Neural cell (in vitro differentiated cells): ENCODE measurements at regions not wholly inside any gene's neighbourhood (a gene's known extent, or its start where the extent isn't known, plus 50 kb on each side); places are given as distances from the start of the nearest gene placed in this dataset.

Source experiments
- H2AFZ ChIP-seq: fragments of 200-600, 300-800 bp; sonication (generic), shearing (Covaris generic); 2 replicates; pipeline ENCODE4 v1.6.0; 2014; ENCODE audit warnings: low read depth, mild to moderate bottlenecking, antibody characterized with exemption, low read length, moderate library complexity
- H3F3A ChIP-seq: fragments of 200-600 bp; shearing (Covaris generic); 2 replicates; pipeline ENCODE4 v1.6.1; 2016; ENCODE audit warnings: mild to moderate bottlenecking, moderate library complexity, mixed read lengths, antibody characterized with exemption, low read length; ENCODE audit not compliant: insufficient read depth, poor library complexity, severe bottlenecking
- H3K27ac ChIP-seq: fragments of 200-600, 300-800 bp; sonication (generic), shearing (Covaris generic); 2 replicates; pipeline ENCODE4 v1.5.1; 2014; ENCODE audit warnings: mild to moderate bottlenecking, low read length, moderate library complexity
- H3K27me3 ChIP-seq: fragments of 300-800, 200-600 bp; sonication (generic), shearing (Covaris generic); 2 replicates; pipeline ENCODE4 v1.6.0; 2014; ENCODE audit warnings: mild to moderate bottlenecking, low read depth, low read length, moderate library complexity; ENCODE audit not compliant: insufficient read depth
- H3K36me3 ChIP-seq: fragments of 300-800, 200-600 bp; sonication (generic), shearing (Covaris generic); 2 replicates; pipeline ENCODE4 v1.5.1; 2014; ENCODE audit warnings: mild to moderate bottlenecking, antibody characterized with exemption, low read length, moderate library complexity; ENCODE audit not compliant: insufficient read depth
- H3K4me2 ChIP-seq: fragments of 300-800, 200-600 bp; sonication (generic), shearing (Covaris generic); 2 replicates; pipeline ENCODE4 v1.6.0; 2014; ENCODE audit warnings: mild to moderate bottlenecking, low read length
- H3K4me3 ChIP-seq: fragments of 300-800, 200-600 bp; sonication (generic), shearing (Covaris generic); 2 replicates; pipeline ENCODE4 v1.5.1; 2014; ENCODE audit warnings: mild to moderate bottlenecking, low read length, moderate library complexity
- H3K79me2 ChIP-seq: fragments of 200-600 bp; shearing (Covaris generic); replicated peaks from 2 replicates; pipeline ENCODE4 v1.6.0; 2014; ENCODE audit warnings: mild to moderate bottlenecking, low read length, moderate library complexity; ENCODE audit not compliant: insufficient read depth
- H3K9ac ChIP-seq: fragments of 300-800, 200-600 bp; sonication (generic), shearing (Covaris generic); 2 replicates; pipeline ENCODE4 v1.6.1; 2016; ENCODE audit warnings: mild to moderate bottlenecking, low read length, mixed read lengths
- H3K9me2 ChIP-seq: fragments of 200-600 bp; shearing (Covaris generic); 2 replicates; pipeline ENCODE4 v1.6.1; 2016; ENCODE audit warnings: mild to moderate bottlenecking, low read length, mixed read lengths; ENCODE audit not compliant: insufficient read depth
- H3K9me3 ChIP-seq: fragments of 200-600, 300-800 bp; sonication (generic), shearing (Covaris generic); 2 replicates; pipeline ENCODE4 v1.6.1; 2016; ENCODE audit warnings: mild to moderate bottlenecking, mixed run types, low read length, moderate library complexity, mixed read lengths
- H4K20me1 ChIP-seq: fragments of 200-600 bp; shearing (Covaris generic); 2 replicates; pipeline ENCODE4 v1.6.1; 2016; ENCODE audit warnings: mild to moderate bottlenecking, mixed run types; ENCODE audit not compliant: insufficient read depth
- CTCF ChIP-seq: fragments of 450-650 bp; IDR thresholded peaks from 2 replicates; pipeline ENCODE4 v1.5.1; 2014; ENCODE audit warnings: antibody characterized with exemption, mild to moderate bottlenecking, moderate library complexity; ENCODE audit not compliant: poor library complexity, severe bottlenecking
- EP300 ChIP-seq: fragments of 450-650 bp; conservative IDR thresholded peaks from 2 replicates; pipeline ENCODE4 v1.6.1; 2014; ENCODE audit warnings: antibody characterized with exemption, mild to moderate bottlenecking, moderate library complexity; ENCODE audit not compliant: poor library complexity, severe bottlenecking
- EZH2 ChIP-seq: fragments of 200-600, 300-800 bp; shearing (Covaris generic), sonication (generic); IDR thresholded peaks from 2 replicates; pipeline ENCODE4 v1.6.1; 2014; ENCODE audit warnings: antibody characterized with exemption, low read length, borderline replicate concordance, mild to moderate bottlenecking; ENCODE audit not compliant: insufficient read depth, poor library complexity, severe bottlenecking
- MXI1 ChIP-seq: fragments of 450-650 bp; conservative IDR thresholded peaks from 2 replicates; pipeline ENCODE4 v1.6.1; 2014; ENCODE audit warnings: antibody characterized with exemption, mild to moderate bottlenecking; ENCODE audit not compliant: poor library complexity, severe bottlenecking
- POLR2AphosphoS5 ChIP-seq: IDR thresholded peaks from 2 replicates; pipeline ENCODE4 v1.6.1; 2012
- RAD21 ChIP-seq: fragments of 450-650 bp; conservative IDR thresholded peaks from 2 replicates; pipeline ENCODE4 v1.6.1; 2014; ENCODE audit warnings: antibody characterized with exemption, mild to moderate bottlenecking, moderate library complexity
- REST ChIP-seq: IDR thresholded peaks from 2 replicates; pipeline ENCODE4 v1.6.1; 2012; ENCODE audit warnings: borderline replicate concordance
- SMC3 ChIP-seq: fragments of 450-650 bp; conservative IDR thresholded peaks from 2 replicates; pipeline ENCODE4 v1.6.1; 2014; ENCODE audit warnings: antibody characterized with exemption, mild to moderate bottlenecking, moderate library complexity; ENCODE audit not compliant: poor library complexity
- TAF1 ChIP-seq: IDR thresholded peaks from 2 replicates; pipeline ENCODE4 v1.6.1; 2012; ENCODE audit warnings: low read depth

- TF ChIP-seq RAD21 (no peak), CTCF (no peak), REST (no peak), TAF1 (no peak), EP300 (no peak), MXI1 (no peak), EZH2 (no peak), SMC3 (no peak), POLR2AphosphoS5 (no peak)
- H3K27ac ChIP-seq: no peak overlapping the region
- H4K20me1 ChIP-seq: no peaks in the 10 kb centered on the region
- no peak overlapping the region for H3K9ac ChIP-seq
- no peaks in the 10 kb centered on the region for H3K9me3 ChIP-seq
- no peaks in the 10 kb centered on the region for H3K36me3 ChIP-seq
- no peaks in the 10 kb centered on the region for H3K27me3 ChIP-seq
- no peak overlapping the region for H3K4me3 ChIP-seq
- no peak overlapping the region for H2AFZ ChIP-seq
- no peak overlapping the region for H3K4me2 ChIP-seq
- no peaks in the 10 kb centered on the region for H3K9me2 ChIP-seq
- H3K79me2 ChIP-seq: no peaks in the 10 kb centered on the region
- no peaks in the 10 kb centered on the region for H3F3A ChIP-seq
Observed at GRCh38 chr18:39302481-39302880, 1736.9 kb upstream of the CELF4 start.

- H3K27ac ChIP-seq: no peak overlapping the region
- H3K4me2 ChIP-seq: no peak overlapping the region
- H3K9me3 ChIP-seq: no peaks in the 10 kb centered on the region
- H3K9ac ChIP-seq: no peak overlapping the region
- H3K79me2 ChIP-seq: no peaks in the 10 kb centered on the region
- no peaks in the 10 kb centered on the region for H3K27me3 ChIP-seq
- TF ChIP-seq REST (no peak), MXI1 (no peak), EZH2 (no peak), SMC3 (no peak), EP300 (no peak), RAD21 (no peak), TAF1 (no peak), CTCF (no peak), POLR2AphosphoS5 (no peak)
- no peaks in the 10 kb centered on the region for H4K20me1 ChIP-seq
- no peak overlapping the region for H2AFZ ChIP-seq
- H3K36me3 ChIP-seq: no peaks in the 10 kb centered on the region
- H3K4me3 ChIP-seq: no peak overlapping the region
- no peaks in the 10 kb centered on the region for H3K9me2 ChIP-seq
- no peaks in the 10 kb centered on the region for H3F3A ChIP-seq
Observed at GRCh38 chr18:39299152-39299551, 1733.6 kb upstream of the CELF4 start.
